ENCODE measurements at regions not wholly inside any gene's neighbourhood (a gene's known extent, or its start where the extent isn't known, plus 50 kb on each side); places are given as distances from the start of the nearest gene placed in this dataset.

DNA sequence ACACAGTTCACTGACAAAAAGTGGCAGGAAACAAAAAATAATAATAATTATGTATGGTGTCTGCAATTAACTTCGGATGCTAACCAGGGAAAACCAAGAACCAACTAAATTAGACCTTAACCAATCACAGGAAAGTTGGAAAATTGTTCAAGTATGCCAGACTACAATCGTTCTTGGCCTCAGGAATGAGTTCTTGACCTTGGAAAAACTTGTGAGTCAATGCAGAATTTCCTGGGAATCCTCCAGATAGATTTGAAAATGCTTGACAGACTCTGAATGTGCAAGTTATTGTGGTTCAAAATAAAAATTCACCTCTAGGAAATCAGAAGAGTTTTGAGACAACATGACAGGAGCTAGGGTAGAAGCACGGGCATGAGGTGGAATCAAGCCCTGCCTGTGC lies 171.5 kb downstream of the C7orf25 start:
- H3K4me3 ChIP-seq (replicated peaks; ENCODE audit: low read depth, low read length): no peak overlapping the region
- DNase-seq (ENCODE audit: low read depth): no peak
- TF ChIP-seq, protein P1, sequence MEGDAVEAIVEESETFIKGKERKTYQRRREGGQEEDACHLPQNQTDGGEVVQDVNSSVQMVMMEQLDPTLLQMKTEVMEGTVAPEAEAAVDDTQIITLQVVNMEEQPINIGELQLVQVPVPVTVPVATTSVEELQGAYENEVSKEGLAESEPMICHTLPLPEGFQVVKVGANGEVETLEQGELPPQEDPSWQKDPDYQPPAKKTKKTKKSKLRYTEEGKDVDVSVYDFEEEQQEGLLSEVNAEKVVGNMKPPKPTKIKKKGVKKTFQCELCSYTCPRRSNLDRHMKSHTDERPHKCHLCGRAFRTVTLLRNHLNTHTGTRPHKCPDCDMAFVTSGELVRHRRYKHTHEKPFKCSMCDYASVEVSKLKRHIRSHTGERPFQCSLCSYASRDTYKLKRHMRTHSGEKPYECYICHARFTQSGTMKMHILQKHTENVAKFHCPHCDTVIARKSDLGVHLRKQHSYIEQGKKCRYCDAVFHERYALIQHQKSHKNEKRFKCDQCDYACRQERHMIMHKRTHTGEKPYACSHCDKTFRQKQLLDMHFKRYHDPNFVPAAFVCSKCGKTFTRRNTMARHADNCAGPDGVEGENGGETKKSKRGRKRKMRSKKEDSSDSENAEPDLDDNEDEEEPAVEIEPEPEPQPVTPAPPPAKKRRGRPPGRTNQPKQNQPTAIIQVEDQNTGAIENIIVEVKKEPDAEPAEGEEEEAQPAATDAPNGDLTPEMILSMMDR (IDR thresholded peaks at IDR 0.05; ENCODE audit: low read length, missing control alignments): no peak

- DNase-seq (ENCODE audit: low read depth): peak; percentile 42
- H3K4me3 ChIP-seq (replicated peaks; ENCODE audit: low read depth, low read length): no peak overlapping the region
- TF ChIP-seq, protein P1 (IDR thresholded peaks at IDR 0.05; ENCODE audit: low read length, missing control alignments): no peak
Measured at GRCh38 chr7:42739638-42740037, 172.2 kb downstream of the C7orf25 start.

DNA sequence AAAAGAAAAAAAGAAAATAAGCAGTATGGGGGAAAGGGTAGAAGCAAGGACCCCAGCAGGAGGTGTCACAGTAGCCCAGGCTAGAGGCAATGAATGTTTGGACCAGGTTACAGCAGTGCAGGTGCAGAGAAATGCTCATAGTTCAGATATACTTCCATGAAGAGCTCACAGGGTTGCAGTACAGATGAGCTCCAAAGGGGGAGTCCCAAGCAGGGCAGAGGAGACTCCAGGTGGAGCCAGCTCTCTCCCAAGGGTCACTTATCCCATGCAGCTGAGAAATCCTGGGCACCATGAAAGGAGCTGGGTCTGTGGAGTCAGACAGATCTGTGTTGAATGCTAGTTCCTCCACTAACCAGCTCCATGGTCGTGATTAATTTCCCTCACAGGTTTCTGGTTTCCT lies 174.9 kb downstream of the C7orf25 start:
- no peak overlapping the region for H3K4me3 ChIP-seq (replicated peaks; ENCODE audit: low read depth, low read length)
- TF ChIP-seq, protein P1 (IDR thresholded peaks at IDR 0.05; ENCODE audit: low read length, missing control alignments): peak; percentile 9
- no peak for DNase-seq (ENCODE audit: low read depth)

GRCh38 chr7:42735081-42735480 lies 176.8 kb downstream of the C7orf25 start:
- TF ChIP-seq, protein P1 (IDR thresholded peaks at IDR 0.05; ENCODE audit: low read length, missing control alignments): no peak
- H3K4me3 ChIP-seq (replicated peaks; ENCODE audit: low read depth, low read length): no peak overlapping the region
- peak; percentile 51 for DNase-seq (ENCODE audit: low read depth)

GRCh38 chr7:42734568-42734967 lies 177.3 kb downstream of the C7orf25 start:
- no peak overlapping the region for H3K4me3 ChIP-seq (replicated peaks; ENCODE audit: low read depth, low read length)
- TF ChIP-seq, protein P1 (IDR thresholded peaks at IDR 0.05; ENCODE audit: low read length, missing control alignments): no peak
- peak; percentile 66 for DNase-seq (ENCODE audit: low read depth)

GRCh38 chr7:42733040-42733439 lies 178.8 kb downstream of the C7orf25 start:
- TF ChIP-seq, protein P1 (IDR thresholded peaks at IDR 0.05; ENCODE audit: low read length, missing control alignments): no peak
- DNase-seq (ENCODE audit: low read depth): no peak
- no peak overlapping the region for H3K4me3 ChIP-seq (replicated peaks; ENCODE audit: low read depth, low read length)

DNA sequence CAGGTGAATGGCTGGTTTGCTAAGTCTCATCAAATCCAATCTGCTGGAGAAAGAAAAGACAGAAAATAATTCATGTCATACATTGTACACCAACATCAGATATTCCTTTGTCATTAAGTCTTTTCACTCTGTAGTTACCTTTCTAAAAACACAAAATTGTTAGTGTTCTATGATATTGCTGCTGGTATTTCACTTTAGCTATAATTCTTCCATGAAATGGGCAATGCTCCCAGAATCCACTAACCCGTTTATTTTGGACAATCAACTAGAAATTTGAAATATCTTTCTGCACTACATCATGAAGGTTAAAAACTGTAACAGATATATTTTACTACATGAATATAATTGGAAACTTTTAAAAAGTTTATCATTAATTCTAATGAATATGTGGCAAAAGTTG lies 181.3 kb downstream of the C7orf25 start:
- TF ChIP-seq, protein P1 (IDR thresholded peaks at IDR 0.05; ENCODE audit: low read length, missing control alignments): no peak
- DNase-seq (ENCODE audit: low read depth): no peak
- no peak overlapping the region for H3K4me3 ChIP-seq (replicated peaks; ENCODE audit: low read depth, low read length)

All from fibroblast of pulmonary artery (primary cell).